GM21576 (cell line): ENCODE measurements at regions not wholly inside any gene's neighbourhood (a gene's known extent, or its start where the extent isn't known, plus 50 kb on each side); places are given as distances from the start of the nearest gene placed in this dataset.
"Not testable (repeated sequence)": the region's sequence is repeated elsewhere in the genome, so short reads cannot be mapped to it uniquely, and the experiment has no call there.

ENCODE experiments used
- ATAC-seq: cut with Tn5 transposase; IDR thresholded peaks from one replicate; pipeline ENCODE4 v1.9.1; 2021; ENCODE audit warnings: mild to moderate bottlenecking, moderate library complexity; ENCODE audit not compliant: unreplicated experiment

DNA sequence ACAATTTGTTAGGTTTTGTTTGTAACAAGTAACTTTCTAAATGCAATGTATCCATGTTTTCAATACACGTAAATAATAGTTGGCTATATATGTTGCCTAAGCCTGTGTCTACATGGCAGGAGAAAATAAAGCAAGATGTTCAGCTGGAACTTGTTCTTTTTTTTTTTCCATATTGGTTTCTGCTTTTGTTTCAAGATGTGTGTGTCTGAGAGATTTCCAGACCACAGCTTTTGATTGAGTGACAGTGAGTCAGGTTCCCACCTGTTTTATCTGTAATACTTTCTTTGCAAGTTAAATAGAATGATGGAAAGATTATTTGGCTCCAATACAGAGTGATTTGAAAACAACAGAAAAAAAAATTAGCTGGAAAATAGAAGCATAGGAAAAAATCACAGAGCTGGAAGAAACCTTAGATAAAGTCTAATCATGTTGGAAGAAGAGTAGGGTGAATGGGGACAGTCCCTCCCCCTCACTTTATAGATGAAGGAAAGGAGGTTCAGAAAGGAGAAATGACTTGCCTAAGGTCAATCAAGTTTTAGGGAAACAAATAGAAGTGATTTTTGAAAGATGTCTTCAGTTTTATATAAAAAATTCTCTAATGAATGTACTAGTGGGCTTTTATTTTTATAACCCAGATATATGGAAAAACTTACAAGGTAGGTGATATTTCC is 150.9 kb upstream of the STMND1 start:
- ATAC-seq: no peak

DNA sequence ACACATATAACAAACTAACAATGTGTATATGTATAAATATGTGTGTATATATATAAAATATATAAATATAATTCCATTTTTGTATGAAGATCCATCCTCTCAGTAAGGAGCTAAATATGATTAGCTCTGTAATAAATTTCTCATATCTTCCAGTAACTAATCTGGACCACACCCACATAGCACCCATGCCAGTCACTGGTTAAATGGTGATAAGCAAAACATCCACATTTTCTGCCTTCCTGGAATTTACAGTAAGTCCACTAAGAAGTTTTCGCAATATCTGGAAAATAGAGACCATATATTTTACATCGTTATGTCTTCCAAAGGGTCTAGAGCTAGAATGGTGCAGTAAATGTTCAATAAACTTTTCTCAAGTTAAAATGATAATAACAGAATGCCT is 151.5 kb upstream of the STMND1 start:
- no peak for ATAC-seq

DNA sequence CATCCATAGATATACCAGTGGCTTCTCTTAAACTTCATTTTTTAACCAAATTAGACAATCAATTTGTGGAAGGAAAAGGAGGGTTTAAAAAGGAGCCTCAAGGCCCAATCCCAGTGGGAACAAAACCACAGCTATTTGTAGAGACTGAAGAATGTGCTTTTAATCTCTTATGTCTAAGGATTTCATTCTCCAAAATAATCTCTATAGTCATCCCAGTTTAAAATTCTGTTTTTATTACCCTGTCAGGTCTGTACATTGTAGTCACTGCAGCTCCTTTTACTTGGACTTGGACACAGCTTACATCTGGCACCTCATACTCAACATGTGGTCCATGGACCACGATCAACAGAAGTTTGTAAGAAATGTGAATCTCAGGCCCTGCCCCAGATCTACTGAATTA is 152.1 kb upstream of the STMND1 start:
- ATAC-seq: no peak

DNA sequence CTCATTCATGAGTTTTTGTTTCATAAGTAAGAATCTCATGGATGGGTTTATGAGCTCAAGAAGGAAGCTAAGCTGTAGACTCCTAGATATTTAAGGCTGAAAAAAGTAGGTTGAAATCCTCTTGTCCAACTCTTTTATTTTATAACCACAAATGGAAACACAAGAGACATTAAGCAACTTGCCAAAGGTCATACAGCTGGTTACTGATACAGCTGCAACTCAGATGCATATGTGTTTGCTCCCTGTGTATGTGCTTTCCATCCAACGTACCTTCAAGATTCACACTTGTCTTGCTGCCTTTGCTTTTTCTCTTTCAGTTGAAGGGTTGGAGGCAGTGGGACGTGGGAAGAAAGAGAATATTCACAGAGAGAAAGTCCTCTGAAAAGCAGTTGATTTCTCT is 153.5 kb upstream of the STMND1 start:
- ATAC-seq: no peak

DNA sequence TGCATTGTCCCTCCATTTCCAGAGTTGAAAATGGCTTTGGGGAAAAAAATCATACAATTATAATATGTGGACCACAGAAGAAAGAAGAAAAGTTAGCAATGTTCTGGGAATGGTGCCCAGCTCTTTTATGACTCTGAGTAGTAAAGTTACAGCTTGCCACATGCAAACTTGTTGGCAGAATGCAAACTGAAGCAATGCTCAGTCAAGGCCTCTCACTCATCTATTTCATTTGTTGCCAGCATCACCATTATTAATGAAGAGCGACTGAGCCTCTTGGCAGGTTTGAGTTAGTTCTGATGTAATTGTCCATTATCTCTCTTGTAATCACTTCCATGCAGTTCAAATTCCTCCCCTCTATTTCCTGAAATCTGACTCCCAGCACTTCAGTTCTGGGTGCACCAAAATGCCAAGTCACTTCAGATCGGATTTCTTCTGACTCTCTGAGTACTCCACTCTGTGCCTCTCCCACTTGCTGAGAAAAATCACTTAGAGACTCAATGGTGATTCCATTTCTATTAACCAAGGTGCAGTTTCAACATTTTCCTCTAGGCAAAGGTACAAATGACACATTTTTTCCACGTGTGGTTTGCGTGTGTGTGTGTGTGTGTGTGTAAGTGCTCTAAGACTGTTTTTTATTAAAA is 154.4 kb upstream of the STMND1 start:
- no peak for ATAC-seq

DNA sequence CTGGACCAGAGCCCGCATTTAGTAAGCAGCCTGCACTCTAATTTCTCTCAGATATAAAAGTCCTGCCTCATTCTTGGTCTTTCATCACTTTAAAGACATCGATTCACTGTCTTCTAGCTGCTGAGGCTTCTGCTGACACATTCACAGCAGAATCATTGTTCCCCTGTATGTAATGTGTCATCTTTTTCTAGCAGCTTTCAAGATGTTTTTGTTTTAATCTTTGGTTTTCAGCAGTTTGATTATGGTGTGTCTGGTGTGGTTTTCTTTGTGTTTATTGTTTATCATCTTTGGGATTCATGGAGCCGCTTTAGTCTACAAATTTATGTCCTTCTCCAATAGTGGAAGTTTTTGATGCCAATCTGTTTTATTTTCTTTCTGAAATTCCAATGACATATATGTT is 157.3 kb upstream of the STMND1 start:
- no peak for ATAC-seq

DNA sequence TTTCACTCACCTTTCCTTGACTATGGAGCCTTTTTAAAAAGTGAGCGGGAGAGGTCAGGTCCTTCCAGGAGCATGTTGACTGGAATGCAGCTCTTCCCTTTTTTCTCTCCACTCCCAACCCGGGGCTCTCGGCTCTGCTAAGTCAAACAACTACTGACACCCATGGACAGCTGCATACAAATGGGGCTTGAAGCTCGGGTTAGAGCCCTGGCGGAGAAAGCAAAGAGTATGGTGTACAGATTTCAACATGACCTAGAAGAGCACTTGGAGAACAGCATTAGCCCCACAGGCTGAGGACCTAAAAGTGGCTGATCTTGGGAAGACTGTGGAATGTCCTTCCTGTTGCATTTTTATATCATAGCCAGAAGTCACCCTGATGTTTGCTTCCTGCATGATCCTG is 162.0 kb upstream of the STMND1 start:
- ATAC-seq: no peak

DNA sequence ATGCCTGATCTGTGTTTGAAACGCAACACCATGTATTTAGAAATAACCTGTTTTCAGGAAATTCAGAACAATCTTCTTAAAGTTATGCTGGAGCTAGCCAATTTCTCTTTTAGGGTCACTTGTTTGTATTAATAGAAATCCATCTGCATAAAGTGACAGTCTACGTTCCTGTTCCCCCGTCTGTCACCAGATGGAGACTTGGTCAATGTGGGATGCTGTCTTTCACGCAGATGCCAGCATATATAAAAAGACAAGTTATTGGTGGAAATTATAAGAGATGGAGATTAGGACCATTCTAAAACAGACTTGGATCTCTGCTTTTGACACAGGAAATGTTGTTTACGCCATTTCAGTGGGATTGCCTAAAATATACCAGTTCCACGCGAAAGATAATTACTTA is 162.5 kb upstream of the STMND1 start:
- ATAC-seq: no peak

DNA sequence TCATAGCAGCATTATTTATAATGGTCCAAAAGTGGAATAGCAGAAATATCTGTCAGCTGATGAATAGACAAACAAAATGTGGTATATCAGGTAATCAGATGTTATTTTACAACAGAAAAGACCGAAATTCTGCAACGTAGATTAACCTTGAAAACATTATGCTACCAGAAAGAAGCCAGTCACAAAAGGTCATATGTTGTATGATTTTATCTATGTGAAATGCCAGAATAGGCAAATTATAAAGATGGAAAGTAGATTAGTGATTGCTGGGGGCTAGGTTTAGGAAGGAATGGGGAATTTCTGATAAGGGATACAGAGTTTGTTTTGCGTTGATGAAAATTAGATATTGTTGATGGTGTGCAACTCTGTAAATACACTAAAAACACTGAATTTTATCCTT is 165.0 kb upstream of the STMND1 start:
- ATAC-seq: no peak

DNA sequence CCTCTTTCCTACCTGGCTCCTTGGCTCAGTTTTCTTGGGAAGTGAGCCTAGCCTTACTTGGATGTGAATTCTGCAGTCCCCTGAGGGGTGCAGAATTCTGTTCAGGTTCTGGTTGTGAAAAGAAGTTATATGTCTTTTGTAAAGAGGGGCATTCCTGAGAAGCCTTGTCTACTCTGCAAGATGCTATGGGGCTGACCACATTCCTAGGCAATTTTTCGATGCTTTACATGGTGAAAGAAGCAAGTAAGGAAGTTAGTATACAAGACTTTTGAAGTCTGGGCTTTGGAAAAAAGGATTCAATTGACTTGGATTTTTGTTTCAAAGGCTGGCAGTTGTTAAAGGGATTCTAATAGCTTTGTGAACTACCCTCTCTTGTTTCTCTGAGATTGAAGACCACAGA is 167.9 kb upstream of the STMND1 start:
- no peak for ATAC-seq

DNA sequence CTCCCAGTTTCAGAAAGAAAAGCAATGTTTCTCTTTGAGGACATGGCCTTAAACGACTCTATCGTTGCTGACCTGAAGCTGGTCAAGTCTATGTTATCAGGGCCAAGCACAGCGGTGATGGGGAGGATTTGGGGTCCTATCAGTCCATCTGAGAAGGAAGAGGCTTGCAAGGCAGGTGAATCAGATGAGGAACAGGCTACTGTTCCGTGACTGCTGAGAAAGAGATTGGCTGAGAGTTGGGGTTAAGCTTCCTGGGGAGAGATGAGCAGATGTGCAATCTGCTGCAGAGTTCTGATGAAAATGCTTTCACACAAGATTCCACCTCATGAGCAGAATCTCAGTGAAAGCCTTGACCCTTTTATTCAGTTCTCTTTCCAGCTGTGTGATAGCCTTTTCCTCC is 168.3 kb upstream of the STMND1 start:
- ATAC-seq: no peak

DNA sequence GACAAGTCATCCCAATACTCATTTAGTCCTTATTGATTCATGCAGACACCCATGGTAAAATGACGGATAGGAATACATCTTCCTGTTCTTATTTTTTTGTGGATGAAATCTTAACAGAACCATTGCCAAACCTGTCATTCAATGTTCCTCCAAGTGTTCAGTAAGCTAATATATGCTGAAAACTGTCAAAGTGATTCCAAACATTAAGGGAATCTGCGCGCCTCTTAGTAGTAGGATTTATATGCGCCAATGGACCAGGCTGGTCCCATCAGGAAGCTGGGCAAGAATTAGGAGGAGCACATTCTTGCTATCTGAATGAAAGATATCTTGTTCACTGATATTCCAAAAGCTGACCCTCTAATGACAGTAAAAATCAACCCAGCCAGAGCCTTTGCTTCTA is 168.9 kb upstream of the STMND1 start:
- ATAC-seq: no peak

DNA sequence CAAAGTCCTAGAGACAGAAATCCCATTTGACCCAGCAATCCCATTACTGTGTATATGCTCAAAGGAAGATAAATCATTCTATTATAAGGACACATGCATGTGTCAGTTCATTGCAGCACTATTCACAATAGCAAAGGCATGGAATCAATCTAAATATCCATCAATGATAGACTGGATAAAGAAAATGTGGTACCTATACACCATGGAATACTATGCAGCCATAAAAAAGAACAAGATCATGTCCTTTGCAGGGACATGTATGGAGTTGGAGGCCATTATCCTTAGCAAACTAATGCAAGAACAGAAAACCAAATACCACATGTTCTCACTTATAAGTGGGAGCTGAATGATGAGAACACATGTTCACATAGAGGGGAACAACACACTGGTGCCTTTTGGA is 169.8 kb upstream of the ATXN1 start:
- not testable (repeated sequence) for ATAC-seq

DNA sequence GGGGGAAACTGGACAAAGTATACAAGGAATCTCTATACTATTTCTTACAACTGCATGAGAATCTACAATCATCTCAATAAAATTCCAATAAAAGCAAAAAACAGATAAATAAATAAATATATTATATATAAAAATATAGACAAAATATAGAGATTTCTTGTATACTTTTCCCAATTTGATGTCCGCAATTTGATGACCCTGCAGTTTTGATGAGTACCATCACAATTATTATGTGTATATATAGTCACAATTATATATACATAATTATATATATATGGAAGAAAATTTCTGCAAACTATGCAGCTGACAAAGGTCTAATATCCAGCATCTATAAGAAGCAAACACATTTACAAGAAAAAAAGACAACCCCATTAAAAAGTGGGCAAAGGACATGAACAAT is 169.2 kb upstream of the ATXN1 start:
- no peak for ATAC-seq

DNA sequence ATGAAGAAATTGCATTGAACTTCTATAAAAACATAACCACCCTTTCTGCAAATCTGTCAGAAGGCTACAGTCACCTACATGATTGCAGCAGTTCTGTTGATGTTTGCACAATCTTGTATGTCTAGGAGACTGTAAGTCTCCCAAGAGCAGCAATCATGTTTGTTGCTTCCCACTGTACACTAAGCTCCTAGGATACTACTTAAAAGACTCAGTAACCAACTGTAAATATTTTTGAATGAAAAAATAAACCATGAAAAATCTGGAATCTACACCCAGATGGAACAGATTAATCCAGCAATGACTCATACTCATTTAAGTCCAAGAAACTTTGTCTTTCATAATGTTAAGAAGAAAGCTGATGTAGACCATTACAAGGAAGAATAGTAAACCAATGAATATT is 168.5 kb upstream of the ATXN1 start:
- no peak for ATAC-seq

DNA sequence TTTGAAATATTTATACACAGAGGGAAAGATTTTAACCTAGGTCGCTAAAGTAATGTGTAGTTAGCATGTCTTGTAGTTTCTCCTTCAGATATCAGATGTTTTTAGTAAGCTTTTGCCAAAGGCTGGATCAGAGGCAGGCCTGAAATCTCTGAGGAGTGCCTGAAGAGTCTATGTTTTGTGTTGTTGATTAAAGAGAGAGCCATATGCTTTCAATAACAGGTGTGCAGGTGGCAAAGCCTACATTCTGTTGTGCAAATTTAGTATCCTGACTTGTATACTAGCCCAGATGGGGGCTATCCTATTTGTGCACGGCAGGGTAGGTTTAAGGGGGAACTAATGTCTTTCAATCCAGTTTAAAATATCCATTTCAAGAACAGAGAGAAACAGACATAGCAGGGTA is 167.1 kb upstream of the ATXN1 start:
- no peak for ATAC-seq

DNA sequence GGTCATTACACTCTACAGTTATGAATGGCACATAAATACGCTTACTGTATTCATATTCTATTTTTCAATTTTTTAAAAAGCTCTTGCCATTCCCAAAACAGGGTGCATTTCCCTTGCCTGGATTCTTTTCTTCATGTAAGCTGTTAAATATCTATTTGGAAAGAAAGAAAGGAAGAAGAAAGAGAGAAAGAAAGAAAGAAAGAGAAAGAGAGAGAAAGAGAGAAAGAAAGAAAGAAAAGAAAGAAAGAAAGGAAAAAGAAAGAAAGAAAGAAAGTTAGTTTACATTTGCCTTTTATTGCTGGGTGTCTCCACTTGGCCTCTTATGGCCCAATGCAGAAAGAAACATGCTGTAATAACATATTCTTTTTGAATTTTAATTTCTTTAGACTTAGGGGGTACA is 165.9 kb upstream of the ATXN1 start:
- no peak for ATAC-seq

DNA sequence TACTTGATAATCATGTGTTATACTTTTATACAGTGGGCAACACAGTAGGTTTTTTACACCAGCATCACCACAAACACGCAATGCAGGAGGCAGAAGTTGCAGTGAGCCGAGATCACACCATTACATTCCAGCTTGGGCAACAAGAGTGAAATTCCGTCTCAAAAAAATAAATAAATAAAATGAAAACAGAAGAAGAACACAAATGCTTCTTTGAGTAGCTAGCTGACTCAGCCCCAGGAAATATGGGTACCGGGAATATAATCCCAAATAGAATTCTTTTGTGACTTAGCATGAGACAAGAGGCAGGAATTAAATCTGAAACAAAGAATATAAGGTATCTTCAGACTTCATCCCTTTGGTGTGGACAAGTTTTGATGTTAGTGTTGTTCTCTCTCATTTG is 164.2 kb upstream of the ATXN1 start:
- ATAC-seq: no peak

DNA sequence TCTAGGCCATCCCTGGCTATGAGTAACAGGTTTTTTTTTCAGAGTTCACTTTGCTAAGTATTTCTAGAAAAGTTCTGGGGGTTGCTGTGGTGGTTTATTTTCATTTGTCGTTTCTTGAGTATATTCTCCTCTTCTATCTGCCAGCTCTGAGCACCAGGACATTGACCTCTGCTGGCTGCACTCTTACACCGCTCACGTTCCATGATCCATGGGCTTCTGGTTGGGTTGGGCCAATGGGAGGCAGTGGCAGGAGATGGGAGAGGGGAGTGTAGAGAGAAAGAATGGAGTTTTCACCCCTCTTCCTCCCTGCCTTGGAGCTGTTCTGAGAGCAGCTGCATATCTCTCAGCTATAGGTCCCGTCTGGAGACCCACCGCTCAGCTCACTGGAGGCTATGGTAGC is 161.0 kb upstream of the ATXN1 start:
- no peak for ATAC-seq

DNA sequence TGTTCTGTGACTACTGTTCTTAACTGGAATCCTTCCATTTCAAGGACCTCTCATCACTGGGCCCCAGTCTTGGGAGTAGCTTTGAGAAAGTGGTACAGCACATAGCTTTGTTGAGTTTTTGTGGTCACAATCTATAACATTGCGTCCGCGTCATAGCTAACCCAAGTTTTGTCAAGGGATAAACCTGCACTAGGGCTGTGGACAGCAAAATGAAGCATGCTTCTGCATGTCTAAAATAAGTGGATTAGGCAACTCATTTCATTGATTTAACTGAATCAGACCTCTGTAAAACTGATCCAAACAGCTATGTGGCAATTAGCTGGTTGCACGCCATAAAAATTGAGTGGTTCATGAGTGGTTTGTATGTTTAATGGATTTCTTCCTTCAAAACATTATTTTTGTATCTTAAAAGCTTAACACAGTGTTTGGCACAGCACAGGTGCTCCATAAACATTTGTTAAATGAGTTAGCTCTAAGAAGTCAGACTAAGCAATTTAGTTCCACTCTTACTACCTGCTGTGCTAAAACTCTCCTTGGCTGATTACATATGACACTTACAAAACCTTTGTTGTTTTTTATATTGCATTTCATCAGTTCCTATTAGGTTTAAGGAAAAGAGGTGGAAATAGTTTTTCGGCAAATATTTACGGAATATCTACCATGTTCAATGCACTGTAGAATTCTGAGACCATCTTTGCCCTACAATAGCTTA is 160.3 kb upstream of the ATXN1 start:
- ATAC-seq: no peak

DNA sequence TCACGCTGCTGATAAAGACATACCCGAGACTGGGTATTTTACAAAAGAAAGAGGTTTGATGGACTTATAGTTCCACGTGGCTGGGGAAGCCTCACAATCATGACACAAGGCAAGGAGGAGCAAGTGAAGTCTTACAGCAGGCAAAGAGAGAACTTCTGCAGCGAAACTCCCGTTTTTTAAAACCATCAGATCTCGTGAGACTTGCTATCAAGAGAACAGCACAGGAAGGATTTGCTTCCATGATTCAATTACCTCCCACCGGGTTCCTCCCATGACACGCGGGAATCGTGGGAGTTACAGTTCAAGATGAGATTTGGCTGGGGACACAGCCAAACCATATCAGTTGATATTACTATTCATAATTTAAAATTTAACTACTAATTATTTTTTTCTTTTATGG is 157.3 kb upstream of the ATXN1 start:
- ATAC-seq: no peak

DNA sequence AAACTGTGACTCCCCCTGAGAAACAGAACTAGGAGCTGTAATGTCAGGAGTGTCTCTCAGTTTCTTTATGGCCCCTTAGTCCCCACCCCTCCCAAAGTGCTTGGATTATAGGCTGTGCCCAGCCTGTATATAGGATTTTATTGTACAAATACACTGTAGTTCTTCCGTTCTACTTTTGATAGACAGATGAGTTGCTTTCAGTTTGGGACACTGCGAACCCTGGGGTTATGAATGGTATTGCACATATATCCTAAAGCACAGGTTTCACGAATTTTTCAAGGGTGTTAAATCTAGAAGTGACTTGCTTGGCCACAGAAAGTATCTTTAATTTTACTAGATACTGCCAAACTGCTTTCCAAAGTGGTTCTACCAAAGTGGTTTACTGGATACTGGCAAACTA is 152.9 kb upstream of the ATXN1 start:
- ATAC-seq: no peak

DNA sequence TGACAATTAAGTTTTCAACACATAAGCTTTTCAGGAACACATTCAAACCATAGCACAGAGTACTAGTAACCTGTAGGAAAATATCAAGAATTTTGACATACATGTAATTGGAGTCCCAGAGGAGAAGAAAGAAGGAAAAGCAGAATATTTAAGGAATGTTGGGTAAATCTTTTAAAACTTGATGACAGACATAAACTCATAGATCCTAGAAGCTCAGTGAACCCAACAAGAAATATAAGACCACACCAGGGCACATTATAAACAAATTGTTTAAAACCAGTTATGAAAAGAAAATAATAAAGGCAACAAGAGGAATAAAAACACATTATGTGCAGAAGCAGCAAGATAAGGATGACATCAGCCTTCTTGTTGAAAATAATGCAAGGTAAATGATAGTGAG is 151.5 kb upstream of the ATXN1 start:
- no peak for ATAC-seq
